ENCODE measurements at regions not wholly inside any gene's neighbourhood (a gene's known extent, or its start where the extent isn't known, plus 50 kb on each side); places are given as distances from the start of the nearest gene placed in this dataset.

DNA sequence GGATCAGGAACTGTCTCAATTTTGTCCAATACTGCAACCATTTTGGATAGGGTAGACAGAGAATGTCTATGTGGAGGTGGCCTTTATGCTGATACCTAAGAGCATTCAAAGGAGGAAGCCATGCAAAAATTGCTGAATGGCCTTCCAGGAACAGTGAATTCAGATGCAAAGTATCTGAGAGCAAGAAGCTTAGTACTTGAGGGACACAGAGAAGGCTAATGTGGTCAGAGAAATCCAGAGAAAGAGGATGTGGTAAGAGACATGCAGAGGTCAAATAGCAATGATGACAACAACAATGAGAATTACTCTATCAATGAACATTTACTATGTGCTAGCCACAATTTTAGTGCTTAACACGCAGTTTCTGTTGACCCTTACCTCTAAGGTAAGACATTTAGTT lies 785.6 kb upstream of the KLHL1 start:
- DNase-seq (ENCODE audit: low read depth): no peak

DNA sequence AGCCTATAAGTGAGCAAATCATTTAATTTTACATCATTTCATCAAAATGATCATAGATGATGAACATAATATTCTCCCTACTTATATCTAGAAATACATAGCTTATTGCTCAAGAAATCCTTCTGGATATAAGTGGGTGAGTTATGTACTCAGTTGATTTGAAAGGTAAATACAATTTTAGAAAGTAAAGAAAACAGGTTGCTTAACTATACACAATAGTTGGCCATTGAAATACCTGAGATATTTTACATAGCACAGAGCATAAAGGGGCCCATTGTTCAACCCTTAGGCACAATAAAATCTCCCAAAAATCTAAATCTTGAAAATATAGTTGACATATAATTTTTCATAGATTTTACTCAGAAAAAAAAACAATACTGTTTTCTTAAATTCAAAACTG lies 782.0 kb upstream of the KLHL1 start:
- DNase-seq (ENCODE audit: low read depth): no peak

GRCh38 chr13:70889163-70889562 lies 780.9 kb upstream of the KLHL1 start:
- DNase-seq (ENCODE audit: low read depth): no peak

- DNase-seq (ENCODE audit: low read depth): no peak
These were observed 775.9 kb upstream of the KLHL1 start for GRCh38 chr13:70884196-70884595.

DNA sequence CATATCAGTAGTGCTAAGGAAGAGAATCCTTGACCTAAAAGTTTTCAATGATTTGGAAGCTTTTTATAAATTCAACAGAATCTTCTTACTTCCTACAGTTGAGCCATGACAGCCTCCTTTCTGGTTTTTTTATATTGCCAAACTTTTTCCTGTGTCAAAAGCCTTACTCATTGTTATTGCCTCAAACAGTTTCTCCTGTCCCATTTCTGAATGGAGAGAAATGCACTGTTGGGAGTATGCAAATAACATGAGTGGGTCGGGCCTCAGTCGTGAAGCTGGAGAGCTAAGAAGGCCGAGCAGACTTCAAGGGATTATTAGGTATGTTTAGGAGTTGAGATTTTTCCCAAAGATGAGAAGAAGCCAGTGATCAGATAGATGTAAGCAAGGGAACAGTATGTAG lies 766.4 kb upstream of the KLHL1 start:
- DNase-seq (ENCODE audit: low read depth): no peak

GRCh38 chr13:70864731-70865130 lies 756.5 kb upstream of the KLHL1 start:
- no peak for DNase-seq (ENCODE audit: low read depth)

DNA sequence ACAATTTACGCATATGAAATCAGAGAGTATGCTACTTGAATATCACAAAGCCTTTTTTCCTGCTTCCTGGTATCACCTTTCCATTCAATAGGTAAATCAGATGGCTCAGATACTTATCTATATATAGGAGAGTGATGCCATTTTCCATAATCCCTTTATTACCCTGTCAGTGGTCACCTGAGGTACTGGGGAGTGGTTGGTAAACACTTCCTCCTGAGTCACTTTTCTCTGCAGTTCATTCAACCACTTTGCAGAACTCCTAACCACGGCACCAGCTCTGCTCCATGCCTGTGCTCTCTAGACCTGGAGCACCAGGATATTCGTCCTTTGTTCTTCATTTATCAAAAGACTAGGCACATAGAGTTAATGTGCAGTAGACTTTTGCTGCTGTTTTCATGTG lies 748.5 kb upstream of the KLHL1 start:
- DNase-seq (ENCODE audit: low read depth): no peak

DNA sequence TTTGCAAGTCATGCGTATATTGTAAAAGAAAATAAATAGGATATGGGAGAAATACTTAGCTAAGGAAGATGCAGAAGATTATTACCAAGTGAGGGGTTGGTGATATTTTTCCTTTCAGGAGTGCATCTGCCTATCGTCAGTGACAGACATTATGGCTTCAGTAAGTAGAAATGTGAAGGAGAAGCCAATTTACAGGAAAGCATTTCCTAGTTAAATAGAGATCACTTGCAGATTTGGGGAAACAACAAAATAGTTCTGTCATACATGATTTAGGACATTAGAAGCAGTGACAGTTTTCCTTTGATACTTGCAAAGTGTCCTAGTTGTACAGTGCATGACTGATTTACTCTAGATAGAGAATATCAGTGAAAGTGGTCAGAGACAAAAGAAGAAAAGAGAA lies 747.8 kb upstream of the KLHL1 start:
- no peak for DNase-seq (ENCODE audit: low read depth)

GRCh38 chr13:70849222-70849621 lies 741.0 kb upstream of the KLHL1 start:
- no peak for DNase-seq (ENCODE audit: low read depth)

- DNase-seq (ENCODE audit: low read depth): no peak
These were observed 736.3 kb upstream of the KLHL1 start for GRCh38 chr13:70844391-70845108.

- no peak for DNase-seq (ENCODE audit: low read depth)
These were observed 733.9 kb upstream of the KLHL1 start for GRCh38 chr13:70842062-70842644.

GRCh38 chr13:70841240-70842061 lies 733.2 kb upstream of the KLHL1 start:
- no peak for DNase-seq (ENCODE audit: low read depth)

GRCh38 chr13:70835371-70835770 lies 727.1 kb upstream of the KLHL1 start:
- DNase-seq (ENCODE audit: low read depth): no peak

- no peak for DNase-seq (ENCODE audit: low read depth)
These were observed 721.5 kb upstream of the KLHL1 start for GRCh38 chr13:70829748-70830147.

DNA sequence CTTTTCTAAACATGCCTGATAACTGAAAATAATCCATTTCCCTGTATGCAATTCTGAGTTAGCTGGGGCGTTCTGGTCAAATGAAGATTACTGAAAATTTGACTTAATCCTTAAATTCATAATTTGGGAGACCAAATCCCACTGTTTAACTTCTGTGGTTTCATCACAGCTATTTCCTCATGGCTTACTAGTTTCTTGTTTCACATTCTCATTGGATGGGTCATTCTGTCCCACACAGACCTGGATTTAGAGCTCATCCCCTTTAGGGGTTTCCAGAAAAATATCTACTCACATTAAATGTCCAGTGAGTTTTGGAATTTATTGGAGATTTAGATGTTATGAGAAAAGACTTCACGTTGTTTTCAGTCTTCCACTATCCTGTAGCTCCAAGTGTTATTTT lies 709.3 kb upstream of the KLHL1 start:
- DNase-seq (ENCODE audit: low read depth): no peak

DNA sequence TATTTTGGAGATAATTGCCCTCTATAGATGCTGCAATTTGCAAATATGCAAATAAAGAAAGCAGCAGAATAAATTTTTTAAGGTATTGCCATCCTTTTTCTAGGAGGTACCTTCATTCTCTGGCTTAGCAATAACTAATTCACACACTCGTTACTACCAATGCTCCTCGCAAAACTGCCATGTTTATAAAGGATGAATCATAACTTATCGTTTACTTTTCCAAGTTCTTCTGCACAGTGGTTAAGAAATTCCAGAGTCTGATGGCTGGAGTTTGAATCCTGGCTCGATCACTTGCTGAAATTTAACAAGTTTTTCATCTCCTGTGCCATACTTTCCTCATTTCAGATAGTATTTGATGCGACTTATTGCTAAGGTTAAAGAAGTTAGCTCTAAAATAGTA lies 708.6 kb upstream of the KLHL1 start:
- DNase-seq (ENCODE audit: low read depth): no peak

DNA sequence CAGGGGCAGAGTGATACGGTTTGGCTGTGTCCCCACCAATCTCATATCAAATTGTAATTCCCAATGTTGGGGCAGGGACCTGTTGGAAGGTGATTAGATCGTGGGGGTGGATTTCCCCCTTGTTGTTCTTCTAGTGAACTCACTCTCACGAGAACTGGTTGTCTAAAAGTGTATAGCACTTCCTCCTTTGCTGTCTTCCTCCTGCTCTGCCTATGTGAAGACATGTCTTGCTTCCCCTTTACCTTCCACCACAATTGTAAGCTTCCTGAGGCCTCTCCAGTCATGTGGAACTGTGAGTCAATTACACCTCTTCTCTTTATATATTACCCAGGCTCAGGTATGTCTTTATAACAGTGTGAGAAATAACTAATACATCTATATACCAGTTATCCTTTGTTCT lies 706.4 kb upstream of the KLHL1 start:
- DNase-seq (ENCODE audit: low read depth): no peak

- DNase-seq (ENCODE audit: low read depth): no peak
These were observed 704.2 kb upstream of the KLHL1 start for GRCh38 chr13:70812481-70812880.

DNA sequence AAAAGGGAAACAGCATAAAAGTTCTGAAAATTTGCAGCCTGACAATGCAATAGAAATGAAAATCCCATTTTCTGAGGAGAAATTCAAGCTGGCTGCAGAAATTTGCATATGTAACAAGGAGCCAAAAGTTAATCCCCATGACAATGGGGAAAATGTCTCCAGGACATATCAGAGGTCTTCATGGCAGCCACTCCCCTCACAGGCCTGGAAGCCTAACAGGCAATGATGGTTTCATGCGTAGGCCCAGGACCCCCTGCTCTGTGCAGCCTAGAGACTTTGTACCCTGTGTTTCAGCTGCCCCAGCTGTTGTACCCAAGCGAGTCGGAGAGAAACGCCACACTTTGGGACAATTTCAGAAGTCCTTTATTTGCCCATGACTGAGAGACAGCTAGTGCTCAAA lies 701.3 kb upstream of the KLHL1 start:
- no peak for DNase-seq (ENCODE audit: low read depth)

- DNase-seq (ENCODE audit: low read depth): no peak
These were observed 690.1 kb upstream of the KLHL1 start for GRCh38 chr13:70798385-70798784.

DNA sequence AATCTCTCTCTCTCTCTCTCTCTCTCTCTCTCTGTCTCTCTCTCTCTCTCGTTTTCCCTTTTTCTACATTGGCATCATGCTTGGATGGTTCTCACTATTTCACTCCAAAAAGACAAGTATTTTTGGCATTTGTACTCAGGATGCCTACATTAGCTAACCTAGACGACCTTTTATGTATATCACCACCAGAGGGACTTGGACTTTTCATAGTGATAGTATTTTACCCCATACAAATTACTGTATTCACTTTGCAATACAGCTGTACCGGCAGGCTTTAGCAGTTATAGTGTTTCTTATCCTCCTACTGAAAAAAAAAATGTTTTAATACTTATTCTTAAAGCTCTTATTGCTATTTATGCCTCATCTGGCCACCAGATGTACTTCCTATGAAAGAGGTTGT lies 687.2 kb upstream of the KLHL1 start:
- no peak for DNase-seq (ENCODE audit: low read depth)

GRCh38 chr13:70792121-70792520 lies 683.9 kb upstream of the KLHL1 start:
- no peak for DNase-seq (ENCODE audit: low read depth)

DNA sequence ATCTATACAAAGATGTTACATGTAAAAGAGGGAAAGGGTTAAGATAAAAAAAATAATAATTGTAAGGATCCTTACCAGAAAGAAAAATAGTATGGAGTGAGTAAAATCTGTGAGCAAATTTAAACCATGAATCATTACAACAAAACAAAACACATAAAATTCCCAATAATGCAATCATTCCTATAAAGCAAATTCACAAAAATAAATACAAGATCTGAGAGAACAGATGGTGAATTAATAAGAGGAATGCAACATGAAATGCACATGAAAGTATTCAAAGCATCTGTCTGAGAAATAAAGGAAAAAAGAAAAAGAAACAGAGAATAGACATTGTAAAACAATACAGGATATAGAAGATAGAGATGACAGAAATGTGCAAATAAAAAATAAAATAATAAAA lies 681.5 kb upstream of the KLHL1 start:
- no peak for DNase-seq (ENCODE audit: low read depth)

Data from activated T-cell treated with anti-CD3 and anti-CD28 coated beads for 24 hours (primary cell).